HCT116 (cell line): ENCODE measurements at regions not wholly inside any gene's neighbourhood (a gene's known extent, or its start where the extent isn't known, plus 50 kb on each side); places are given as distances from the start of the nearest gene placed in this dataset.

Experiments
- ATAC-seq: fragments of 200-7000 bp; cut with Tn5 transposase; 2 replicates; pipeline ENCODE4 v1.9.1; 2020; ENCODE audit warnings: mild to moderate bottlenecking, moderate library complexity
- BruUV-seq: library from RNA; stranded (reverse); fragments of 400-500 nt; replicated peaks from 2 replicates; lab custom pipeline; 2021; lab: Mats Ljungman, UMichigan
- CTCF ChIA-PET: fragments of 300-600 bp; sonication (Branson Sonifier 250); formaldehyde crosslinking; loops from one replicate; lab custom pipeline; 2021; ENCODE audit warnings: antibody characterized with exemption; lab: Charles Lee
- POLR2A ChIA-PET: fragments of 300-600, 350-600 bp; sonication (Branson Sonifier 250); formaldehyde crosslinking; loops from one replicate; lab custom pipeline; 2021; ENCODE audit warnings: antibody characterized with exemption; lab: Charles Lee
- RAD21 ChIA-PET, 2 experiments: fragments of 300-600 bp; sonication (Branson Sonifier 250); formaldehyde crosslinking; loops; one replicate each; lab custom pipeline; 2023; ENCODE audit warnings: low total read pairs in 2 of 2; ENCODE audit not compliant: uncharacterized antibody in 2 of 2, unreplicated experiment in 2 of 2, low non-redundant PET in 1 of 2; lab: Charles Lee
- DNase-seq: peaks from one replicate; pipeline ENCODE4 v3.0.0-alpha.2; 2010; ENCODE audit warnings: low read depth, low spot score
- H2AFZ ChIP-seq: fragments of 200-600 bp; shearing (Covaris generic), sonication (generic); 2 replicates; pipeline ENCODE4 v1.6.1; 2017; ENCODE audit warnings: low read depth, mixed run types, mixed read lengths, antibody characterized with exemption, low read length; ENCODE audit not compliant: poor library complexity, severe bottlenecking
- H3K27ac ChIP-seq: 2 replicates; pipeline ENCODE4 v1.5.1; 2012; ENCODE audit warnings: low read depth, low read length
- H3K27me3 ChIP-seq: fragments of 200-600 bp; sonication (generic); 2 replicates; pipeline ENCODE4 v1.6.1; 2016; ENCODE audit warnings: mixed run types, low read length, mixed read lengths; ENCODE audit not compliant: insufficient read depth
- H3K36me3 ChIP-seq, 2 experiments: fragments of 200-500 bp in 1 of 2; fragments of 200-600 bp in 1 of 2; sonication (Bioruptor generic) in 1 of 2; sonication (generic) in 1 of 2; 2 replicates each; pipeline versions ENCODE4 v1.5.1 to v1.6.1; 2014 to 2016; ENCODE audit warnings: low read length in 2 of 2, inconsistent platforms in 1 of 2, mixed read lengths in 1 of 2, mixed run types in 1 of 2; ENCODE audit not compliant: insufficient read depth in 2 of 2, control insufficient read depth in 1 of 2
- H3K4me1 ChIP-seq, 2 experiments: fragments of 200-600 bp in 1 of 2; sonication (generic) in 1 of 2; 2 replicates each; pipeline versions ENCODE4 v1.5.1 to v1.6.1; 2012 to 2017; ENCODE audit warnings: low read length in 2 of 2, inconsistent platforms in 1 of 2, mild to moderate bottlenecking in 1 of 2, mixed read lengths in 1 of 2, mixed run types in 1 of 2, moderate library complexity in 1 of 2; ENCODE audit not compliant: insufficient read depth in 2 of 2, control insufficient read depth in 1 of 2
- H3K4me2 ChIP-seq: fragments of 200-600 bp; sonication (generic); 2 replicates; pipeline ENCODE4 v1.6.1; 2017; ENCODE audit warnings: mixed run types, low read length, mixed read lengths
- H3K4me3 ChIP-seq, 2 experiments: fragments of 200-600 bp in 1 of 2; sonication (generic) in 1 of 2; replicated peaks in 1 of 2; 2 replicates each; pipeline ENCODE4 v1.5.1; 2011 to 2016; ENCODE audit warnings: low read length in 2 of 2, control low read depth in 1 of 2, low read depth in 1 of 2, mild to moderate bottlenecking in 1 of 2, mixed read lengths in 1 of 2, mixed run types in 1 of 2
- H3K79me2 ChIP-seq: fragments of 200-600 bp; sonication (generic); 2 replicates; pipeline ENCODE4 v1.6.1; 2017; ENCODE audit warnings: mild to moderate bottlenecking, mixed run types, low read length, moderate library complexity, mixed read lengths; ENCODE audit not compliant: insufficient read depth
- H3K9ac ChIP-seq: fragments of 200-600 bp; sonication (generic); 2 replicates; pipeline ENCODE4 v1.6.1; 2016; ENCODE audit warnings: low read length, mixed read lengths
- H3K9me2 ChIP-seq: fragments of 200-600 bp; sonication (generic), shearing (Covaris generic); 2 replicates; pipeline ENCODE4 v1.6.1; 2017; ENCODE audit warnings: mixed run types, mild to moderate bottlenecking, moderate library complexity; ENCODE audit not compliant: insufficient read depth
- H3K9me3 ChIP-seq, 2 experiments: fragments of 200-500 bp in 1 of 2; fragments of 200-600 bp in 1 of 2; sonication (Bioruptor generic) in 1 of 2; sonication (generic) in 1 of 2; 2 replicates each; pipeline ENCODE4 v1.6.1; 2014 to 2017; ENCODE audit warnings: low read length in 2 of 2, mixed read lengths in 2 of 2, inconsistent platforms in 1 of 2, low read depth in 1 of 2, mild to moderate bottlenecking in 1 of 2, mixed run types in 1 of 2, moderate library complexity in 1 of 2; ENCODE audit not compliant: control insufficient read depth in 1 of 2, insufficient read depth in 1 of 2
- H4K20me1 ChIP-seq: fragments of 200-600 bp; sonication (generic), shearing (Covaris generic); 2 replicates; pipeline ENCODE4 v1.6.1; 2017; ENCODE audit warnings: mixed run types, mild to moderate bottlenecking, moderate library complexity; ENCODE audit not compliant: insufficient read depth
- CEBPB ChIP-seq: IDR thresholded peaks from 2 replicates; pipeline ENCODE4 v1.6.1; 2012; ENCODE audit warnings: low read depth
- EGR1 ChIP-seq: IDR thresholded peaks from 2 replicates; pipeline ENCODE4 v1.6.1; 2012; ENCODE audit warnings: low read depth
- EZH2 ChIP-seq: fragments of 200-600 bp; sonication (generic); IDR thresholded peaks from 2 replicates; pipeline ENCODE4 v1.6.1; 2017; ENCODE audit warnings: antibody characterized with exemption, mixed run types
- MAX ChIP-seq: IDR thresholded peaks from 2 replicates; pipeline ENCODE4 v1.6.1; 2012
- POLR2A ChIP-seq: IDR thresholded peaks from 2 replicates; pipeline ENCODE4 v1.7.0; 2011; ENCODE audit warnings: borderline replicate concordance; ENCODE audit not compliant: insufficient read depth, insufficient read length; ENCODE audit errors: extremely low read depth
- POLR2AphosphoS5 ChIP-seq: IDR thresholded peaks from 2 replicates; pipeline ENCODE4 v1.6.1; 2011; ENCODE audit warnings: mild to moderate bottlenecking, low read depth, low read length, moderate library complexity
- RAD21 ChIP-seq: IDR thresholded peaks from 2 replicates; pipeline ENCODE4 v1.6.1; 2012; ENCODE audit warnings: low read depth, mild to moderate bottlenecking
- SRF ChIP-seq: IDR thresholded peaks from 2 replicates; pipeline ENCODE4 v1.6.1; 2012; ENCODE audit warnings: low read depth
- TCF7L2 ChIP-seq: IDR thresholded peaks from 2 replicates; pipeline ENCODE4 v1.7.0; 2011; ENCODE audit warnings: borderline replicate concordance, inconsistent platforms; ENCODE audit not compliant: insufficient read depth, insufficient read length; ENCODE audit errors: extremely low read depth
- ZBTB33 ChIP-seq: IDR thresholded peaks from 2 replicates; pipeline ENCODE4 v1.6.1; 2011; ENCODE audit warnings: mild to moderate bottlenecking, low read length, moderate library complexity; ENCODE audit not compliant: insufficient replicate concordance; ENCODE audit errors: extremely low read depth
- ZFX ChIP-seq: fragments of 450-650 bp; IDR thresholded peaks from 2 replicates; pipeline ENCODE4 v1.6.1; 2017
- ZNF274 ChIP-seq: fragments of 200-500 bp; sonication (Bioruptor generic); IDR thresholded peaks from 2 replicates; pipeline ENCODE4 v1.6.1; 2014; ENCODE audit warnings: mild to moderate bottlenecking, low read depth, low read length, inconsistent platforms
- intact Hi-C: fragments of 100-400 bp; cut with micrococcal nuclease; formaldehyde crosslinking; loops from 2 replicates; pipeline ENCODE4 v1.10.0; 2022

- DNase-seq (no peak), ATAC-seq (no peak)
- Histone ChIP-seq H3K4me1 (no peaks in the 10 kb centered on the region), H3K9me3 (no peaks in the 10 kb centered on the region), H3K27ac (no peak overlapping the region), H3K9me2 (no peaks in the 10 kb centered on the region), H4K20me1 (no peaks in the 10 kb centered on the region), H3K36me3 (no peaks in the 10 kb centered on the region), H3K9ac (no peak overlapping the region), H3K27me3 (no peaks in the 10 kb centered on the region), H2AFZ (no peak overlapping the region), H3K4me2 (no peak overlapping the region), H3K4me3 (no peak overlapping the region), H3K79me2 (no peaks in the 10 kb centered on the region)
- CTCF ChIA-PET, result no interaction called here
- no TSS peak for BruUV-seq
- TF ChIP-seq EZH2 (no peak), POLR2A (no peak), RAD21 (no peak), CEBPB (no peak), SRF (no peak), EGR1 (no peak), ZBTB33 (no peak), MAX (no peak), ZNF274 (no peak), ZFX (no peak), TCF7L2 (no peak), POLR2AphosphoS5 (no peak)
- RAD21 ChIA-PET, result no interaction called here
- intact Hi-C loops, result no loop called here
- POLR2A ChIA-PET, result no interaction called here
Measured at GRCh38 chr1:81569761-81570160, 231.0 kb upstream of the ADGRL2 start.
